Skeletal muscle satellite cell (primary cell): ENCODE measurements at regions not wholly inside any gene's neighbourhood (a gene's known extent, or its start where the extent isn't known, plus 50 kb on each side); places are given as distances from the start of the nearest gene placed in this dataset.

Experiments
- H3K27me3 ChIP-seq: 2 replicates; pipeline ENCODE4 v1.7.0; 2013; ENCODE audit warnings: low read length; ENCODE audit not compliant: control insufficient read depth, insufficient read depth
- H3K36me3 ChIP-seq: 2 replicates; pipeline ENCODE4 v1.7.0; 2013; ENCODE audit warnings: mild to moderate bottlenecking, control low read depth, low read length; ENCODE audit not compliant: insufficient read depth
- H3K4me1 ChIP-seq: 2 replicates; pipeline ENCODE4 v1.7.0; 2013; ENCODE audit warnings: low read length; ENCODE audit not compliant: control insufficient read depth, insufficient read depth
- H3K4me2 ChIP-seq: 2 replicates; pipeline ENCODE4 v1.7.0; 2013; ENCODE audit warnings: mild to moderate bottlenecking, low read length
- H3K4me3 ChIP-seq: 2 replicates; pipeline ENCODE4 v1.7.0; 2013; ENCODE audit warnings: low read length
- H3K9ac ChIP-seq: 2 replicates; pipeline ENCODE4 v1.7.0; 2013; ENCODE audit warnings: mild to moderate bottlenecking, low read depth, low read length, moderate library complexity
- H3K9me3 ChIP-seq: replicated peaks from 2 replicates; pipeline ENCODE4 v1.7.0; 2013; ENCODE audit warnings: mild to moderate bottlenecking, control low read depth, low read length

DNA sequence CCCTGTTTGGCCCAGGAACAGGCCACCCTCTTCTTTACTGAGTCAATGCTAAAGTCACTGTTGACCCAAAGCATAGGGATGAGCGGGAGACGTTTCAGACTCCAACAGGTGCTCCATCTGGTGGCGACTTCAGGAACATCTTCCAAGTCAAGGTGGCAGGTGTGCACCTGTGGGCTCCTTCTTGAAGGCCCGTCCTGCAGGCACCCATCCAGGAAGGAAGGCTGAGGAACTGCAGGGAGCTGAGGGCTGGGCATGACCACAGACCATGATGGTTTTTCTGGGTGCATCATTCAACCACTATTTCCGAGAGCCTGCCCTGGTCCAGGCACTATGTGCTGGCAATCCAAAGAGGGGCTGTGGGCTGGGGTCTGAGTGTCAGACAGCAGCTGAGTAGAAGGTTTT lies 142.8 kb downstream of the NDUFA10 start:
- H3K4me2 ChIP-seq, result no peak overlapping the region
- no peaks in the 10 kb centered on the region for H3K36me3 ChIP-seq
- peaks cover 3% of the 10 kb centered on the region for H3K9me3 ChIP-seq
- H3K9ac ChIP-seq, result no peak overlapping the region
- no peaks in the 10 kb centered on the region for H3K4me1 ChIP-seq
- no peak overlapping the region for H3K4me3 ChIP-seq
- H3K27me3 ChIP-seq, result no peaks in the 10 kb centered on the region

DNA sequence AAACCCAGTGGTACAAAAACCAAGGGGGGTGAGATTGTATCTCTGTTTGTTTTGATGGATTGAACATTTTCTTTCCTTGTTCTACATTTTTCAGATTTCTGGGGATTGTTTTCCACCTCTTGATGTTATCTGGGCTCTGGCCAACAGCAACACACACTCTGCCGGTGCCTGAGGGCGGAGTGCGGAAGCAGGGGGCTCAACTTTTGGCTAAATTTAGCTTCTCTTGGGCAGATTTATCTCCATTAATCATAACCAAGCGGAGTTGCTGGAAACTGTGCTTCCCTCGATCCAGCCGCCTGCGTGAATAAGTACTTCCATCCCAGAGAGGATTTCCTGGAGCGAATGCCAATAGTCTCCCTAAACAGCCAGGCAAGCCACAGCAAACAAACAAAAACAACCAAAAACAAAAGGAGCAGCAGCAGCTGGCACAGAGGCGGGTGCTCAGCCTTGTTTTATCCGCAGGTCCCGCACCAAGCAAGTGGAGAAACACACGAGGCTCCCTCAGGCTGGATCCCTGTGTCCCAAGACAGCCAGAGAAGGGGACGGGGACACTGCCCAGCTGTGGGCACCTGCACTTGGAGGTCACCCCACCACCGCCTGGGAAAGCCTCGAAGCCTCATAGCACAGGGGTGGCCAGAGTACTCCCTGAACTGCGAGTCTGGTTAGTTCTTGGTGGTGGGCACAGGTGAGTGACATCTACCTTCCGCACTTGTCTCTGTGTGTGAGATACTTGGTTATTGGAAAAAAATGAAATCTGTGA lies 143.4 kb downstream of the NDUFA10 start:
- H3K4me3 ChIP-seq, result no peak overlapping the region
- no peaks in the 10 kb centered on the region for H3K4me1 ChIP-seq
- no peak overlapping the region for H3K4me2 ChIP-seq

DNA sequence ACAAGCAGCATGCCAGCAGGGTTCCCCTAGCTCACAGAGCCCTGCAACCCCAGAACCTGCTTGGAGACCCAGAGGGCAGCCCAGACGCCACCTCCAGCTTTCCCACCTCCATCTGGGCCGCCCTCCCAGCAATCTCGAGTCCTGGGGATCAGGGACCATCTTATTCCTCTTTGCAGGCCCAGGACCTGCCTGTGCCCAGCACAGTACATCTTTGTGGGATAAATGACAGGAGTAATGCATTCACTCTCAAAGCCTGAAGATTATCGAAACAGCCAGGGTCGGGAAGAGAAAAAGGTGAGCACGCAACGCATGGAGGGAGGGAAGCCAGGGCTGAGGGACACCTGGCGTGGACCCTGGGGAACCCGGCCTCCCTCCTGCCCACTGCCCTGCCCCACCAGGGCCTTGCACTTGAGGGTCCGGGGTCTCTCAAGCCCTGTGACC lies 144.1 kb downstream of the NDUFA10 start:
- no peak overlapping the region for H3K4me3 ChIP-seq
- H3K4me2 ChIP-seq, result no peak overlapping the region
- H3K9ac ChIP-seq, result no peak overlapping the region
- H3K4me1 ChIP-seq, result no peaks in the 10 kb centered on the region
- peaks cover 3% of the 10 kb centered on the region for H3K9me3 ChIP-seq
- H3K36me3 ChIP-seq, result no peaks in the 10 kb centered on the region
- no peaks in the 10 kb centered on the region for H3K27me3 ChIP-seq

More for the DNA sequence above, 143.4 kb downstream of the NDUFA10 start:
- no peaks in the 10 kb centered on the region for H3K36me3 ChIP-seq
- no peaks in the 10 kb centered on the region for H3K27me3 ChIP-seq
- no peak overlapping the region for H3K9ac ChIP-seq
- H3K9me3 ChIP-seq, result peaks cover 3% of the 10 kb centered on the region

DNA sequence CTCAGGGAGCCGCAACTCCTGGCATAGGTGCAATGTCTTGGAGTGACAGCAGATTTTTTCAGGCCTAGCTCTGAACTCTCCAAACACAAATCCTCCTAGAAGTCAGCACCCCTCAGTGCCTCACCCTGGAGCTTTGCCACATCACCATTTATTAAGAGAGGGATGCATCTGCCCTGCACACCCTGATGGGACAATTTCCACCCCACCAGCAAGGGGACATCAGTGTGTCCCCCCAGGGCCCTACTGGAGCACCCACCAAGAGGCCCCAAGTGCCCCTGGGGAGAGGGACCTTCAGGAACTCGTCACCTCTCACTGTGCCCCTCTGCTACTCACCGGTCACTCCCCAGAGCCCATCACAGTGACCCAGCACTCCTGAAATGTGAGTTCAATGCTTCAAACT lies 144.7 kb downstream of the NDUFA10 start:
- no peak overlapping the region for H3K4me3 ChIP-seq
- H3K27me3 ChIP-seq, result no peaks in the 10 kb centered on the region
- H3K36me3 ChIP-seq, result no peaks in the 10 kb centered on the region
- peaks cover 3% of the 10 kb centered on the region for H3K9me3 ChIP-seq
- no peaks in the 10 kb centered on the region for H3K4me1 ChIP-seq
- no peak overlapping the region for H3K9ac ChIP-seq
- H3K4me2 ChIP-seq, result no peak overlapping the region

DNA sequence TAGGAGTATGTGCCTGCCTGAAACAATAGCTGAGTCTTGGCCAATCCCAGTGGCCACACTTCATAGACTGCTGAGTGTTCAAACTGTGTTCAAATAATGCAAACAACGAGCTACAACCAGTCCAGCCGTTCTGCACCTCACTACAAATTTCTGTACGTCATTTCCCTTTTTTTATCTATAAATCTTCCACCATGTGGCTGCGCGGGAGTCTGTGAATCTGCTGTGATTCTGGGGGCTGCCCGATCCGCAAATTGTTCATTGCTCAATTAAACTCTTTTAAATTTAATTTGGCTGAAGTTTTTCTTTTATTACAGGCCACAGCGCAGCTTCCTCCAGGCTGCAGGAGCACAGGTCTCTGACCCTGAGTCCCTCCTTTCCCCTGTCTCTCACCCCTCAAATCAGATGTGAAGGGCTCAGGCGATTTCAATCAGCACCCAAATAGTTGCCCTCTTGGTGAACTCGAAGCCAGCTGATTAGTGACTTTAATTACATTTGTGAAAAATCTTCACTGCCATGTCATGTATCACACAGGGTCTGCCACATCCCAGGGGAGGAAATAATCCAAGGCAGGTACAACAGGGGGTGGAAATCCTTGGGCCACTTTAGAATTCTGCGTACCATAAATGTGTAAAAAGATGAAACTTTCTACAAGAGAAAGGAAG lies 145.6 kb downstream of the NDUFA10 start:
- H3K9ac ChIP-seq, result no peak overlapping the region
- peaks cover 3% of the 10 kb centered on the region for H3K9me3 ChIP-seq
- H3K4me2 ChIP-seq, result no peak overlapping the region
- H3K27me3 ChIP-seq, result no peaks in the 10 kb centered on the region
- no peak overlapping the region for H3K4me3 ChIP-seq
- no peaks in the 10 kb centered on the region for H3K36me3 ChIP-seq
- no peaks in the 10 kb centered on the region for H3K4me1 ChIP-seq

DNA sequence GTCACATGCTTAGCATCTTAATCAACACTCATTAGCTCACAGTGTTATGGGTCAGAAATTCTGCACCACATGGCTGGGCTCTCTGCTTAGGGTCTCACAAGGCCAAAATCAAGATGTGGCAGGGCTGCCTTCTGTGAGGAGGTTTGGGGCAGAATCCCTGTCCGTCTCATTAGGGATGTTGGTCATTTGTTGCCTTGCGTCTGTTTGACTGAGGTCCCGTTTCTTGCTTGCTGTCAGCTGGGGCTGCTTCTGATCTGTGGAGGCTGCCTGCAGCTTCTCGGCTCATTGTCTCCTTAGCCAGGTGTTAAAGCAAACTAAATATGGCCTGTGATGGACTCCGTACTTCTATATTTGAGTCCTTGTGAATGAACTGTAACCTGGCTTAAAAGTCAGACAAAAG lies 146.5 kb downstream of the NDUFA10 start:
- Histone ChIP-seq H3K36me3 (no peaks in the 10 kb centered on the region), H3K9ac (no peak overlapping the region), H3K4me3 (no peak overlapping the region), H3K27me3 (no peaks in the 10 kb centered on the region), H3K9me3 (peaks cover 3% of the 10 kb centered on the region), H3K4me1 (no peaks in the 10 kb centered on the region), H3K4me2 (no peak overlapping the region)

DNA sequence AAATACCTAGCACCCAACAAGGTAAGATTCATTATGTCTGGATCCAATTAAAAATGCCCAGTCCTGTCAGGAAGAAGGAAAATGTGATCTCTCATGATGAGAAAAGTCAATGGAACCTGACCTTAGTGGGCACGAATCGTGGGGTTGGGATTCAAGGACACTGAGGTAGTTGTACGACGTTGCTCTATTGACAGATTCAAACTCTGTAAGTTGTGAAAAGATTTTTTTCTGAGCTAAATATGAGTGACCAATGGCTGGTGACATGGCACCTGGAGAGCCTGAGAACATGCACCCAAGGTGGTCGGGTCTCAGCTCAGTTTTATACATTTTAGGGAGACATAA lies 148.2 kb downstream of the NDUFA10 start:
- H3K27me3 ChIP-seq, result no peaks in the 10 kb centered on the region
- no peaks in the 10 kb centered on the region for H3K36me3 ChIP-seq
- no peaks in the 10 kb centered on the region for H3K9me3 ChIP-seq
- H3K4me2 ChIP-seq, result no peak overlapping the region
- H3K4me3 ChIP-seq, result no peak overlapping the region
- no peak overlapping the region for H3K9ac ChIP-seq
- no peaks in the 10 kb centered on the region for H3K4me1 ChIP-seq

DNA sequence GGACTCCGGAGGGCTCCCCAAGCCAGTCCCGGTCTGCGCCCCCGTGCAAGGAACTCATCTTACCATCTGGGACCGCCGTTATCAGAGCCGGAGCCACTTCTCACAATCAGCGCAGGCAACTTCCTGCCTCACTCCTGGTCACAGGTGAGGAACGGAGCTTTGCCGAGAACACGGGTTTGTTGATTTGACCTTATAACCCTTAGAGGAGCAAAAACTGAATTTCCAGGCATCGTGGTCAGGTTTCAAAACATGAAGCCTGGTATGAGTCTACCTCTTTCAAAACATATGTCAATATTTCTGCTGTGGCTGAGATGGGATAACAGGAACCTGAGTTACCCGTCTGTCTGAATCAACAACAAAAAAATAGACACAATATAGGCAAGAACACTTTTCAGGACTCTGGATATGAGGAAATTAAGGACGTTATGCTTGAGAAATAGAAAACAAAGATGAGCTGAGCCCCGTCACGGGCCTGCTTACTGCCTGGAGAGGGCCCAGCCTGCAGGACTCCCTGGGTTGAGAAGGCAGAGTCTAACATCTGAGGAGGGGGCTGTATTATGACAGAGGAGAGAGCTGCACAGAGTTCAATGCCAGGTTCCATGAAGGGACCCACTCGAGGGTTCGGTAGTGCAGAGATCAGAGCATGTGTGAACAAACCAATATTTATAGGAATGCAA lies 148.7 kb downstream of the NDUFA10 start:
- H3K9me3 ChIP-seq, result no peaks in the 10 kb centered on the region
- no peak overlapping the region for H3K9ac ChIP-seq
- H3K36me3 ChIP-seq, result no peaks in the 10 kb centered on the region
- no peaks in the 10 kb centered on the region for H3K27me3 ChIP-seq
- no peak overlapping the region for H3K4me2 ChIP-seq
- H3K4me1 ChIP-seq, result no peaks in the 10 kb centered on the region
- H3K4me3 ChIP-seq, result no peak overlapping the region

DNA sequence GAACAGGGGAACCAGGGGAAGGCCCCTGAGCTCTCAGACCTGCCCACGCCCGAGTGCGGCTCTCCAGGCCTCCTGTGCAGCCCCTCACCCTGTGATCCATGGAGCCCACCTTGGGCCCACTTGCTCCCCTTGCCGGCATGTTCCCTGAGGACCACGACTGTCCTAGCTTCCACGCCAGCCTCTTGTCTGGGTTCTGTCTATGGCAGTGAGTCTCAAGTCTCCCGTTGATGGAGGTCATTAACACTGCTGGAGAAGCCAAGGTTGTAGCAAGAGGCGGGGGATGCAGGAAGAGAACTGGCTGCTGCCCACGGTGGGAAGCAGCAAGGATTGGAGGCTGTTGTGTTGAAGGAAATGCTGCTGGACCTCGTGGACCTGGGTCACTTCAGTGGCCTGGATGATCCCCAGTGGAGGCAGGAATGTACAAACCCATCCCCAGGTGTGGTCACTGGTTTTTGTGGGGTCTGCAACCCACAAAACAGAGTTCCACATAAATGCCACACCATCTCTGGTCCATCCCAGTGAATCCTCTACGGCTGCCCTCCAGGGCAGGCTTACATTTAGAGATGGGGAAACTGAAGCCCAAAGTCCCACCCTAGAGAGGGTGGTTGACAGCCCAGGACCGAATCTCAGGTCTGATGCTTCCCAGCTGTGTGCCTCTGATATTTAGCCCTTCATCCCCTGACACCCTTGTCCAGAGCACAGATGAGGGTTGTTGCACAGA lies 150.3 kb downstream of the NDUFA10 start:
- Histone ChIP-seq H3K4me3 (no peak overlapping the region), H3K4me2 (no peak overlapping the region)

DNA sequence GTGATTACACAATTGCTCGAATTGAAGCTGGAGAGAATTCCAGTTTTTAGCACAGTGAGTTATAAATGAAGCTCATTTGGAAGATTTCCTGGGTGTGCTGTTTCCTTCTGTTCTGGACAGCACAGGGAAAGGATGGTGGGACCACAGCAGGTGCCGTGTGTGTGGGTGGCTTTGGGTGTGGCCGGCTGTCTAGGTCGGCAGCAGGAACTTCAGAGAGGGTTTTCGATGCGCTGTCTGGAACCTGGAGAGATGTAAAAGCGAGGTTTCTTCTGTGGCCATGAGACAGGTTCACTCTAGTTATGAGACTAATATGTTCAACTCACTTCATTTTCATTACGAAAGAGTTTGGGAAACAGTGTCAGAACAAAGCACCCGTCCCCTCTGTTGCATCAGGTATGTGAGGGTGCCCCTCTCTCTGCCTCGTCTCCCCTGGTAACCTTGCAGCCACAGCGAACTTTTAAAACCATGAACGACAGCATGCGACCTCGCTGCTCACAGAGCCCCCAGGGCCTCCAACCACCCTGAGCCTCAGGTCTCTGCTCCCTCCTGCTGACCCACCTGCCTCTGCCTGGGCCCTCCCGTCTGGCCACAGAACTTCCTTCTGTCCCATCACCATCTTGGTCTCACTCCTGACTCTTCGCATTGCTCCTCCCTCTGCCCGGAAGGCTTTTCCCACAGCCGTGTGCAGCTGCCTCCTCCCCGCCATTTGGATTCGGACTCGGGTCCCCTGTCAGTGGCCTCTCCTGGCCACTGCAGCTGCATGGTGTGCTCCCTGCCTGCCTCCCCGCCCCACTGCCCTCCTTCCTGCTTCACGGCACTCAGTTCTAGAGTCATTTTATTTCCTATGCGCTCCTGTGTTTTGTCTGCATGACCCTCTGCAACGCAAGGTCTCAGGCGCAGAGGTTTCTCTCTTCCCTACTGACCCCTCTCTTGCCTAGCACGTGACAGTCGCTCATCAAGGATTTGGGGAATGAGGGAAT lies 151.2 kb downstream of the NDUFA10 start:
- no peaks in the 10 kb centered on the region for H3K27me3 ChIP-seq
- peaks cover under 1% of the 10 kb centered on the region for H3K9me3 ChIP-seq
- no peaks in the 10 kb centered on the region for H3K4me1 ChIP-seq
- no peak overlapping the region for H3K9ac ChIP-seq
- H3K4me2 ChIP-seq, result no peak overlapping the region
- H3K36me3 ChIP-seq, result no peaks in the 10 kb centered on the region
- no peak overlapping the region for H3K4me3 ChIP-seq

More for the DNA sequence above, 150.3 kb downstream of the NDUFA10 start:
- no peak overlapping the region for H3K9ac ChIP-seq
- H3K27me3 ChIP-seq, result no peaks in the 10 kb centered on the region
- no peaks in the 10 kb centered on the region for H3K36me3 ChIP-seq
- no peaks in the 10 kb centered on the region for H3K4me1 ChIP-seq
- no peaks in the 10 kb centered on the region for H3K9me3 ChIP-seq
